ENCODE measurements at regions not wholly inside any gene's neighbourhood (a gene's known extent, or its start where the extent isn't known, plus 50 kb on each side); places are given as distances from the start of the nearest gene placed in this dataset.

- 38 to 45% methylated on average over 3 of the region's 3 CpGs for WGBS, 2 donors
- TF ChIP-seq CTCF (IDR thresholded peaks at IDR 0.05) (no peak), POLR2A (IDR thresholded peaks at IDR 0.05) (no peak), POLR2AphosphoS5 (IDR thresholded peaks at IDR 0.05) (no peak), EP300 (IDR thresholded peaks at IDR 0.05) (no peak)
- no peak for ATAC-seq (ENCODE audit: low FRiP score in 2 of 2)
These were observed 1917.0 kb downstream of the MRPL39 start for GRCh38 chr21:23690316-23690715.

DNA sequence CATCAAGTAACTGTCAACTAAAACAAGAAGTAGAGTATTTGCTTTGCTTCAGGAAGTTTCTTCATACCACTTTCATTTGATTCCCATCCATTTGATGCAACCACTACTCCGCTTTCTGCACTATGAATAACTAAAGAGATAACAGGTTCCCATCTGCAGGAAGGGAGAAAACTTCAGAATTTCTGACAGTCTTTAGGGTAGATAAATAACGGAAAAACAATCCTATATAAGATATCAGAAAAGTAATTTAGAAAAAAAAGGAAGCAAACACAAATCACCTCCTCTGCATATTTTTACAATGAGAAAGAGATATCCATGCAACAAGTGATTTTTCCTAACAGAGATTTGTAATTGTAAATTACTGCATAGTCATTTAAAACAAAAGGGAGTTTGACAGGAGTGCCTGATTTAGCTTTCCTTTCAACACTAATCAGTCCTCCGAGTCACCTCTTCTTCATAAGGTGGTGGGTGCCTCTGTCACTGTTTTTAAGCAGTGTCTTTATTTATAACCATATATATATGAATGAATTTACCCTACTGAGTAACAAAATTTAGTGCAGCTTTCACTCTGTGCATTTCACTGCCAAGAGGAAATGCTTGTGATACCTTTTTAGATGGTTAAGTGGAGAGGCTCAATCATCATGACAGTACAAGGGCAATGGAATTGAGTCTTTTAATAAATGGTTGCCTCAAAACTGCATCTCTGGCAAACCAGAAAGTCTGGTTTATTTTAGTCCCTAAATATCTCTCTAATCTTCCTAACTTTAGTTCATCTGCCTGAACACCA lies 1920.4 kb downstream of the MRPL39 start:
- Histone ChIP-seq H3K4me1 (no peaks in the 10 kb centered on the region), H3K9me3 (no peaks in the 10 kb centered on the region), H3K36me3 (no peaks in the 10 kb centered on the region), H3K27me3 (no peaks in the 10 kb centered on the region), H3K4me3 (no peak overlapping the region), H3K27ac (no peak overlapping the region)
- no peak for DNase-seq
- no peak for ATAC-seq (ENCODE audit: low FRiP score in 2 of 2)
- WGBS, 2 donors = 60 to 64% methylated on average over 3 of the region's 3 CpGs
- no peak for TF ChIP-seq POLR2A (IDR thresholded peaks at IDR 0.05)
- TF ChIP-seq POLR2AphosphoS5 (IDR thresholded peaks at IDR 0.05) = no peak
- no peak for TF ChIP-seq CTCF (IDR thresholded peaks at IDR 0.05)
- TF ChIP-seq EP300 (IDR thresholded peaks at IDR 0.05) = no peak

More at GRCh38 chr21:23690316-23690715, 1917.0 kb downstream of the MRPL39 start:
- Histone ChIP-seq H3K4me1 (no peaks in the 10 kb centered on the region), H3K27me3 (no peaks in the 10 kb centered on the region), H3K27ac (no peak overlapping the region), H3K4me3 (no peak overlapping the region), H3K36me3 (no peaks in the 10 kb centered on the region), H3K9me3 (no peaks in the 10 kb centered on the region)
- no peak for DNase-seq

GRCh38 chr21:23684431-23684830 lies 1922.8 kb downstream of the MRPL39 start:
- ATAC-seq (ENCODE audit: low FRiP score in 2 of 2) = no peak
- TF ChIP-seq CTCF (IDR thresholded peaks at IDR 0.05) (no peak), POLR2A (IDR thresholded peaks at IDR 0.05) (no peak), POLR2AphosphoS5 (IDR thresholded peaks at IDR 0.05) (no peak), EP300 (IDR thresholded peaks at IDR 0.05) (no peak)
- Histone ChIP-seq H3K4me3 (no peak overlapping the region), H3K27me3 (no peaks in the 10 kb centered on the region), H3K27ac (no peak overlapping the region), H3K36me3 (no peaks in the 10 kb centered on the region), H3K4me1 (no peaks in the 10 kb centered on the region), H3K9me3 (no peaks in the 10 kb centered on the region)
- no peak for DNase-seq
- whole genome bisulfite sequencing, 2 donors = 60 to 71% methylated on average over 2 of the region's 2 CpGs

GRCh38 chr21:23664193-23664694 lies 1943.0 kb downstream of the MRPL39 start:
- Histone ChIP-seq H3K27ac (no peak overlapping the region), H3K9me3 (no peaks in the 10 kb centered on the region), H3K4me3 (no peak overlapping the region), H3K36me3 (no peaks in the 10 kb centered on the region), H3K27me3 (no peaks in the 10 kb centered on the region), H3K4me1 (no peaks in the 10 kb centered on the region)
- ATAC-seq (ENCODE audit: low FRiP score in 2 of 2) (no peak), DNase-seq (no peak)
- TF ChIP-seq CTCF (IDR thresholded peaks at IDR 0.05) = no peak
- no peak for TF ChIP-seq EP300 (IDR thresholded peaks at IDR 0.05)
- TF ChIP-seq POLR2AphosphoS5 (IDR thresholded peaks at IDR 0.05) = no peak
- TF ChIP-seq POLR2A (IDR thresholded peaks at IDR 0.05) = no peak
- WGBS, 2 donors = 61% methylated on average over 3 of the region's 3 CpGs

GRCh38 chr21:23660560-23660959 lies 1946.7 kb downstream of the MRPL39 start:
- Histone ChIP-seq H3K4me1 (no peaks in the 10 kb centered on the region), H3K4me3 (no peak overlapping the region), H3K36me3 (no peaks in the 10 kb centered on the region), H3K9me3 (no peaks in the 10 kb centered on the region), H3K27ac (no peak overlapping the region), H3K27me3 (no peaks in the 10 kb centered on the region)
- DNase-seq (no peak), ATAC-seq (ENCODE audit: low FRiP score in 2 of 2) (no peak)
- TF ChIP-seq CTCF (IDR thresholded peaks at IDR 0.05) = no peak
- TF ChIP-seq POLR2AphosphoS5 (IDR thresholded peaks at IDR 0.05) = no peak
- TF ChIP-seq POLR2A (IDR thresholded peaks at IDR 0.05) = no peak
- no peak for TF ChIP-seq EP300 (IDR thresholded peaks at IDR 0.05)
- 87 to 92% methylated on average over 3 of the region's 3 CpGs for WGBS, 2 donors
